ENCODE measurements at regions not wholly inside any gene's neighbourhood (a gene's known extent, or its start where the extent isn't known, plus 50 kb on each side); places are given as distances from the start of the nearest gene placed in this dataset.

- TF ChIP-seq CTCF (IDR thresholded peaks at IDR 0.05) (no peak), EP300 (IDR thresholded peaks at IDR 0.05) (no peak), POLR2A (IDR thresholded peaks at IDR 0.05) (no peak), POLR2AphosphoS5 (IDR thresholded peaks at IDR 0.05) (no peak)
Observed at GRCh38 chr3:117763561-117763960, 1054.0 kb downstream of the TUSC7 start.
